ENCODE measurements at regions not wholly inside any gene's neighbourhood (a gene's known extent, or its start where the extent isn't known, plus 50 kb on each side); places are given as distances from the start of the nearest gene placed in this dataset.

DNA sequence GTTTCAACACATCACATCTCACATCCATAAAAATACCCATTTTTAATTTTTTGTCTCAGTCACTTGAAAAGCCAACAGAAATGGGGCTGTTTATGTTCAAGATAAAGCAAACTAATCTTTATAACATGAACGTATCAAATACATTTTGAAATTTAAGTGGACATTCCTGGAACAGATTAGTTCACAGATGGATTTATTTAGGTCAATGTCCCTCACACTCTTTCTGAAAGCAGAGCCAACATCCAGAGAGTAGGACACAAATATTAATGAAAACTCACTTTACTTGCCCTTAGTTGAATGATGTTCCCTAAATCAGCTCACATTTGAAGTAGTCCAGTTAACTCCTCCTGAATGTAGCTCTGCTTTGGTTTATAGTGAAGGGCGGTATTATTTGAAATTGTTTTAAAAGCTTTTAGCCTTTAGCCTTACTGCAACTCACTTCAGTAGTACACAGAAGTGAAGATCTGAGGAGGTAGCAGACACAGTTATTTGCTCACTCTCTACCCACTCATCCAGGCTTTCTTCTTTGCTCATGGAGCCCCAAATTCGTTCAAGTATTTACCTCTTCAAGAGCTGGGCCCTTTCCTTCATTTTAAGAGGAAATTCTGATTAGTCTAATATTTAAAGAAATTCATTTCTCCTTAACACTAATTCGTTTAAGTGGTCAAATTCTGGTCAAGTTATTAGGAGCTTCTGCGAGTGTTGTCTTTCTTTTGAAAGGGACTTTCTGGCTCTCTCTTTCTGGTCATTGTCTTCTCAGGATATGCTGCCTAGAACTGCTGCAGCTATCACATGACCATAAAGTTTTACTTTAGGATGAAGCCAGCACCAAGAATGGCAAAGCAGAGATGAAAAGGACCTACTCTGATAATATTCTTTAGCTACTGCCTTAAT, 180.6 kb upstream of the AGR3 start:
- Histone ChIP-seq H3K36me3 (ENCODE audit: control insufficient read depth in 4 of 4, insufficient read depth in 4 of 4, low read length in 3 of 4) (no peaks in the 10 kb centered on the region), H3K27me3 (replicated peaks in 2 of 5; ENCODE audit: control insufficient read depth in 4 of 5, insufficient read depth in 5 of 5, low read length in 4 of 5) (no peaks in the 10 kb centered on the region), H3K27ac (ENCODE audit: insufficient read depth in 1 of 2, low read depth in 1 of 2, low read length in 2 of 2, poor library complexity in 1 of 2, severe bottlenecking in 2 of 2) (no peak overlapping the region), H3K9me3 (ENCODE audit: control extremely low read depth in 1 of 5, control insufficient read depth in 4 of 5, insufficient read depth in 2 of 5, low read depth in 1 of 5, low read length in 4 of 5) (no peaks in the 10 kb centered on the region), H3K4me3 (ENCODE audit: control insufficient read depth in 1 of 7, extremely low read depth in 1 of 7, insufficient read depth in 4 of 7, low read depth in 2 of 7, low read length in 6 of 7) (no peak overlapping the region), H3K4me1 (ENCODE audit: control extremely low read depth in 1 of 4, control insufficient read depth in 4 of 4, insufficient read depth in 4 of 4, low read length in 3 of 4) (peaks cover 3 to 26% (median 16%) of the 10 kb centered on the region in 4 experiments)
- ChIA-PET POLR2A (no interaction called here), CTCF (interaction anchor here (0.8 to 3.1 kb wide), 13 partner anchors 9 to 240 kb away, joined by 3 to 9 read pairs (median 3); no protein-coding TSS in a partner anchor)
- 93% methylated on average over 2 of the region's 5 CpGs for WGBS (ENCODE audit: insufficient coverage)
- no peak for DNase-seq

DNA sequence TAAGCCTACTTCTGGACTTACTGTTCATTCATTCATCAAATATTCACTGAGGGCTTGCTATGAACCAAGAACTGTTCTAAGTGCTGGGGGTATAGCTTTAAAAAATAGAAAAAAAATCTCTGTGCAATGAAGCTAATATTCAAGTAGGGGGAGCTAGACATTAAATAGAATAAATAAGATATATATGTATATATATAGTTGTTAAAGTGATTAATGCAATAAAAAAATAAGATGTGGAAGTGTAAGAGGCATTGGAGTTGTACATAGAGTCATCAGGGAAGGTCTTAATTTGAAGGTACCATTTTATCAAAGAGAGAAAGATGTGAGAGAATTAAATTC, 181.2 kb upstream of the AGR3 start:
- Histone ChIP-seq H3K4me3 (ENCODE audit: control insufficient read depth in 1 of 7, extremely low read depth in 1 of 7, insufficient read depth in 4 of 7, low read depth in 2 of 7, low read length in 6 of 7) (no peak overlapping the region), H3K36me3 (ENCODE audit: control insufficient read depth in 4 of 4, insufficient read depth in 4 of 4, low read length in 3 of 4) (no peaks in the 10 kb centered on the region), H3K27me3 (replicated peaks in 2 of 5; ENCODE audit: control insufficient read depth in 4 of 5, insufficient read depth in 5 of 5, low read length in 4 of 5) (no peaks in the 10 kb centered on the region), H3K9me3 (ENCODE audit: control extremely low read depth in 1 of 5, control insufficient read depth in 4 of 5, insufficient read depth in 2 of 5, low read depth in 1 of 5, low read length in 4 of 5) (no peaks in the 10 kb centered on the region), H3K4me1 (ENCODE audit: control extremely low read depth in 1 of 4, control insufficient read depth in 4 of 4, insufficient read depth in 4 of 4, low read length in 3 of 4) (peaks cover 3 to 20% (median 14%) of the 10 kb centered on the region in 4 experiments), H3K27ac (ENCODE audit: insufficient read depth in 1 of 2, low read depth in 1 of 2, low read length in 2 of 2, poor library complexity in 1 of 2, severe bottlenecking in 2 of 2) (no peak overlapping the region)
- ChIA-PET CTCF (interaction anchor here (0.8 to 3.1 kb wide), 14 partner anchors 9 to 240 kb away, joined by 3 to 9 read pairs (median 3); no protein-coding TSS in a partner anchor), POLR2A (no interaction called here)
- peak in 1 of 3 donors; percentile 13 for DNase-seq

DNA sequence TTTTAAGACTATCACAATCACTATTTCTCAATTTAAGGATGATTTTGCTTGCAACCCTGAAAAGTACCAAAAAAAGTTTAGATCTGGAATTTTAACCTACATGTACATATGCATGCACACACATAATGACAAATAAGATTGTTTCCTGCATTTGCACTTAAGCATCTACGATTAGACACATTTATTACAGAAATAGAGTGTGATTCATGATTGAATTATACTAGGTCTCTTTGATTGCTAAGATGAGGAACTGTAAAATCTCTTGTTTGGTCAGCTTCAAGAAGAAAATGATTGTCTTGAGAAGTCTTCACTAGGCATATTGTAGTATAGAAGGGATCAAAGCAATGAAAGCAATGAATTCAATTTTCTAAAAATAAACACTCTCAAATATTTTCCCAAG, 185.9 kb upstream of the AGR3 start:
- no peak overlapping the region for H3K27ac ChIP-seq (ENCODE audit: insufficient read depth in 1 of 2, low read depth in 1 of 2, low read length in 2 of 2, poor library complexity in 1 of 2, severe bottlenecking in 2 of 2)
- no CpG with 5 or more reads among the region's 1 CpG for WGBS (ENCODE audit: insufficient coverage)
- peaks cover 0 to 3% (median 2%) of the 10 kb centered on the region in 4 experiments for H3K4me1 ChIP-seq (ENCODE audit: control extremely low read depth in 1 of 4, control insufficient read depth in 4 of 4, insufficient read depth in 4 of 4, low read length in 3 of 4)
- ChIA-PET POLR2A (no interaction called here), CTCF (no interaction called here)
- no peaks in the 10 kb centered on the region for H3K9me3 ChIP-seq (ENCODE audit: control extremely low read depth in 1 of 5, control insufficient read depth in 4 of 5, insufficient read depth in 2 of 5, low read depth in 1 of 5, low read length in 4 of 5)
- H3K36me3 ChIP-seq (ENCODE audit: control insufficient read depth in 4 of 4, insufficient read depth in 4 of 4, low read length in 3 of 4), result no peaks in the 10 kb centered on the region
- DNase-seq, result no peak
- H3K27me3 ChIP-seq (replicated peaks in 2 of 5; ENCODE audit: control insufficient read depth in 4 of 5, insufficient read depth in 5 of 5, low read length in 4 of 5), result no peaks in the 10 kb centered on the region
- H3K4me3 ChIP-seq (ENCODE audit: control insufficient read depth in 1 of 7, extremely low read depth in 1 of 7, insufficient read depth in 4 of 7, low read depth in 2 of 7, low read length in 6 of 7), result no peak overlapping the region

GRCh38 chr7:17069146-17069545, 187.4 kb upstream of the AGR3 start:
- CTCF ChIA-PET, result no interaction called here
- WGBS (ENCODE audit: insufficient coverage), result no CpG with 5 or more reads among the region's 4 CpGs
- no peaks in the 10 kb centered on the region for H3K27me3 ChIP-seq (replicated peaks in 2 of 5; ENCODE audit: control insufficient read depth in 4 of 5, insufficient read depth in 5 of 5, low read length in 4 of 5)
- no peaks in the 10 kb centered on the region for H3K9me3 ChIP-seq (ENCODE audit: control extremely low read depth in 1 of 5, control insufficient read depth in 4 of 5, insufficient read depth in 2 of 5, low read depth in 1 of 5, low read length in 4 of 5)
- H3K4me3 ChIP-seq (ENCODE audit: control insufficient read depth in 1 of 7, extremely low read depth in 1 of 7, insufficient read depth in 4 of 7, low read depth in 2 of 7, low read length in 6 of 7), result no peak overlapping the region
- POLR2A ChIA-PET, result no interaction called here
- no peaks in the 10 kb centered on the region for H3K4me1 ChIP-seq (ENCODE audit: control extremely low read depth in 1 of 4, control insufficient read depth in 4 of 4, insufficient read depth in 4 of 4, low read length in 3 of 4)
- no peak for DNase-seq
- H3K36me3 ChIP-seq (ENCODE audit: control insufficient read depth in 4 of 4, insufficient read depth in 4 of 4, low read length in 3 of 4), result no peaks in the 10 kb centered on the region
- no peak overlapping the region for H3K27ac ChIP-seq (ENCODE audit: insufficient read depth in 1 of 2, low read depth in 1 of 2, low read length in 2 of 2, poor library complexity in 1 of 2, severe bottlenecking in 2 of 2)

- Histone ChIP-seq H3K4me3 (ENCODE audit: control insufficient read depth in 1 of 7, extremely low read depth in 1 of 7, insufficient read depth in 4 of 7, low read depth in 2 of 7, low read length in 6 of 7) (no peak overlapping the region), H3K9me3 (ENCODE audit: control extremely low read depth in 1 of 5, control insufficient read depth in 4 of 5, insufficient read depth in 2 of 5, low read depth in 1 of 5, low read length in 4 of 5) (no peaks in the 10 kb centered on the region), H3K27ac (ENCODE audit: insufficient read depth in 1 of 2, low read depth in 1 of 2, low read length in 2 of 2, poor library complexity in 1 of 2, severe bottlenecking in 2 of 2) (no peak overlapping the region), H3K27me3 (replicated peaks in 2 of 5; ENCODE audit: control insufficient read depth in 4 of 5, insufficient read depth in 5 of 5, low read length in 4 of 5) (no peaks in the 10 kb centered on the region), H3K4me1 (ENCODE audit: control extremely low read depth in 1 of 4, control insufficient read depth in 4 of 4, insufficient read depth in 4 of 4, low read length in 3 of 4) (no peaks in the 10 kb centered on the region), H3K36me3 (ENCODE audit: control insufficient read depth in 4 of 4, insufficient read depth in 4 of 4, low read length in 3 of 4) (no peaks in the 10 kb centered on the region)
- POLR2A ChIA-PET, result no interaction called here
- no peak for DNase-seq
- CTCF ChIA-PET, result interaction anchor here (1.4 kb wide), 1 partner anchor 16 kb away, joined by 3 read pairs; no protein-coding TSS in a partner anchor
- WGBS (ENCODE audit: insufficient coverage), result no CpG with 5 or more reads among the region's 1 CpG
Measured at GRCh38 chr7:17070231-17070708, 188.5 kb upstream of the AGR3 start.

- no CpG with 5 or more reads among the region's 1 CpG for WGBS (ENCODE audit: insufficient coverage)
- Histone ChIP-seq H3K27ac (ENCODE audit: insufficient read depth in 1 of 2, low read depth in 1 of 2, low read length in 2 of 2, poor library complexity in 1 of 2, severe bottlenecking in 2 of 2) (no peak overlapping the region), H3K4me1 (ENCODE audit: control extremely low read depth in 1 of 4, control insufficient read depth in 4 of 4, insufficient read depth in 4 of 4, low read length in 3 of 4) (no peaks in the 10 kb centered on the region), H3K4me3 (ENCODE audit: control insufficient read depth in 1 of 7, extremely low read depth in 1 of 7, insufficient read depth in 4 of 7, low read depth in 2 of 7, low read length in 6 of 7) (no peak overlapping the region), H3K9me3 (ENCODE audit: control extremely low read depth in 1 of 5, control insufficient read depth in 4 of 5, insufficient read depth in 2 of 5, low read depth in 1 of 5, low read length in 4 of 5) (no peaks in the 10 kb centered on the region), H3K36me3 (ENCODE audit: control insufficient read depth in 4 of 4, insufficient read depth in 4 of 4, low read length in 3 of 4) (no peaks in the 10 kb centered on the region), H3K27me3 (replicated peaks in 2 of 5; ENCODE audit: control insufficient read depth in 4 of 5, insufficient read depth in 5 of 5, low read length in 4 of 5) (no peaks in the 10 kb centered on the region)
- ChIA-PET POLR2A (no interaction called here), CTCF (interaction anchor here (1.0 to 1.3 kb wide), 4 partner anchors 9 to 44 kb away, joined by 3 to 4 read pairs (median 4); no protein-coding TSS in a partner anchor)
- DNase-seq, result no peak
Measured at GRCh38 chr7:17071866-17072265, 190.1 kb upstream of the AGR3 start.

- POLR2A ChIA-PET, result interaction anchor here (0.6 kb wide), 1 partner anchor 566 kb away, joined by 3 read pairs; no protein-coding TSS in a partner anchor
- Histone ChIP-seq H3K4me1 (ENCODE audit: control extremely low read depth in 1 of 4, control insufficient read depth in 4 of 4, insufficient read depth in 4 of 4, low read length in 3 of 4) (no peaks in the 10 kb centered on the region), H3K9me3 (ENCODE audit: control extremely low read depth in 1 of 5, control insufficient read depth in 4 of 5, insufficient read depth in 2 of 5, low read depth in 1 of 5, low read length in 4 of 5) (no peaks in the 10 kb centered on the region), H3K27ac (ENCODE audit: insufficient read depth in 1 of 2, low read depth in 1 of 2, low read length in 2 of 2, poor library complexity in 1 of 2, severe bottlenecking in 2 of 2) (no peak overlapping the region), H3K27me3 (replicated peaks in 2 of 5; ENCODE audit: control insufficient read depth in 4 of 5, insufficient read depth in 5 of 5, low read length in 4 of 5) (no peaks in the 10 kb centered on the region), H3K36me3 (ENCODE audit: control insufficient read depth in 4 of 4, insufficient read depth in 4 of 4, low read length in 3 of 4) (no peaks in the 10 kb centered on the region), H3K4me3 (ENCODE audit: control insufficient read depth in 1 of 7, extremely low read depth in 1 of 7, insufficient read depth in 4 of 7, low read depth in 2 of 7, low read length in 6 of 7) (no peak overlapping the region)
- no peak for DNase-seq
- CTCF ChIA-PET, result interaction anchor here (1.3 kb wide), 2 partner anchors 13 to 18 kb away, joined by 3 to 7 read pairs; no protein-coding TSS in a partner anchor
- WGBS (ENCODE audit: insufficient coverage), result no CpG with 5 or more reads among the region's 6 CpGs
Measured at GRCh38 chr7:17075601-17076255, 193.9 kb upstream of the AGR3 start.

All from common myeloid progenitor, CD34-positive (primary cell).